Spleen (tissue), 7 donors: ENCODE measurements at regions not wholly inside any gene's neighbourhood (a gene's known extent, or its start where the extent isn't known, plus 50 kb on each side); places are given as distances from the start of the nearest gene placed in this dataset.
"Not testable (repeated sequence)": the region's sequence is repeated elsewhere in the genome, so short reads cannot be mapped to it uniquely, and the experiment has no call there.

Experiments
- CTCF ChIP-seq, 11 experiments: fragments of 200-600 bp in 7 of 11; fragments of 450-650 bp in 4 of 11; sonication (generic) in 4 of 11; IDR thresholded peaks in 8 of 11; conservative IDR thresholded peaks in 3 of 11; 1 replicate in 7 of 11; 2 replicates in 4 of 11; pipeline versions ENCODE4 v1.4.0 to v1.8.0; 2016 to 2021; ENCODE audit warnings: antibody characterized with exemption in 11 of 11, inconsistent platforms in 4 of 11, mild to moderate bottlenecking in 1 of 11
- POLR2A ChIP-seq, 3 donors: fragments of 450-650 bp; IDR thresholded peaks; one replicate each; pipeline ENCODE4 v1.5.1; 2017; ENCODE audit warnings: antibody characterized with exemption in 3 of 3, mild to moderate bottlenecking in 1 of 3
- donor health status: DM: no; HTN: no; CAD: no; lungs with moderate emphysema.
- donor health status: DM: no; HTN: no; CAD: no.
- donor health status: DM: no; HTN: no; CAD: no.

GRCh38 chr14:83981676-83982258 lies 1548.2 kb upstream of the FLRT2 start:
- not testable (repeated sequence) for TF ChIP-seq CTCF (IDR thresholded peaks at IDR 0.05 in 8 of 11, conservative IDR thresholded peaks at IDR 0.05 in 3 of 11); POLR2A (IDR thresholded peaks at IDR 0.05)
